ENCODE measurements at regions not wholly inside any gene's neighbourhood (a gene's known extent, or its start where the extent isn't known, plus 50 kb on each side); places are given as distances from the start of the nearest gene placed in this dataset.
A peak's percentile ranks its signal among the peaks of the same experiment; 100 is the strongest.

GRCh38 chr2:6512589-6512988 lies 353.1 kb downstream of the CMPK2 start:
- TF ChIP-seq, protein P1, sequence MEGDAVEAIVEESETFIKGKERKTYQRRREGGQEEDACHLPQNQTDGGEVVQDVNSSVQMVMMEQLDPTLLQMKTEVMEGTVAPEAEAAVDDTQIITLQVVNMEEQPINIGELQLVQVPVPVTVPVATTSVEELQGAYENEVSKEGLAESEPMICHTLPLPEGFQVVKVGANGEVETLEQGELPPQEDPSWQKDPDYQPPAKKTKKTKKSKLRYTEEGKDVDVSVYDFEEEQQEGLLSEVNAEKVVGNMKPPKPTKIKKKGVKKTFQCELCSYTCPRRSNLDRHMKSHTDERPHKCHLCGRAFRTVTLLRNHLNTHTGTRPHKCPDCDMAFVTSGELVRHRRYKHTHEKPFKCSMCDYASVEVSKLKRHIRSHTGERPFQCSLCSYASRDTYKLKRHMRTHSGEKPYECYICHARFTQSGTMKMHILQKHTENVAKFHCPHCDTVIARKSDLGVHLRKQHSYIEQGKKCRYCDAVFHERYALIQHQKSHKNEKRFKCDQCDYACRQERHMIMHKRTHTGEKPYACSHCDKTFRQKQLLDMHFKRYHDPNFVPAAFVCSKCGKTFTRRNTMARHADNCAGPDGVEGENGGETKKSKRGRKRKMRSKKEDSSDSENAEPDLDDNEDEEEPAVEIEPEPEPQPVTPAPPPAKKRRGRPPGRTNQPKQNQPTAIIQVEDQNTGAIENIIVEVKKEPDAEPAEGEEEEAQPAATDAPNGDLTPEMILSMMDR (IDR thresholded peaks at IDR 0.05) = no peak
- no peak for TF ChIP-seq ZFX (IDR thresholded peaks at IDR 0.05; ENCODE audit: borderline replicate concordance)
- no peak overlapping the region for H3K27ac ChIP-seq

DNA sequence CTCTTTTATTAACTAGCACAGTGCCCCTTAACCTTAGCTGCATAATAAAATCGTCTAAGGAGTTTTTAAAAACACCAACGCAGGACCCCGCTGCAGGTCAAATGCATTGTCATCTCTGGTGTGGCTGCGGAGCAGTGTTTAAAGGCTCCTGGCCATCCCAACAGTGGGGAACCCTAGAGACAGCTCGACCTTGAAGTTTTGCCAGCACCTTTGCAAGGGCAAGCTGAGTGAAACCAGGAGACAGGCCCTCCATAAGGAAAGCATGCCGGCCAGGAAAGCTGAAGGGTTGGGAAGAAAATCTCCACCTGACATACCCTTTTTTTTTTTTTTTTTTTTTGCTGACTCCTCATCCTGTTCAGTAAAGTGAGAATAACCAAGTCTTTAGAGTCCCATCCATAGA lies 349.0 kb downstream of the CMPK2 start:
- TF ChIP-seq ZFX (IDR thresholded peaks at IDR 0.05; ENCODE audit: borderline replicate concordance) = no peak
- TF ChIP-seq, protein P1 (IDR thresholded peaks at IDR 0.05) = no peak
- no peak overlapping the region for H3K27ac ChIP-seq

DNA sequence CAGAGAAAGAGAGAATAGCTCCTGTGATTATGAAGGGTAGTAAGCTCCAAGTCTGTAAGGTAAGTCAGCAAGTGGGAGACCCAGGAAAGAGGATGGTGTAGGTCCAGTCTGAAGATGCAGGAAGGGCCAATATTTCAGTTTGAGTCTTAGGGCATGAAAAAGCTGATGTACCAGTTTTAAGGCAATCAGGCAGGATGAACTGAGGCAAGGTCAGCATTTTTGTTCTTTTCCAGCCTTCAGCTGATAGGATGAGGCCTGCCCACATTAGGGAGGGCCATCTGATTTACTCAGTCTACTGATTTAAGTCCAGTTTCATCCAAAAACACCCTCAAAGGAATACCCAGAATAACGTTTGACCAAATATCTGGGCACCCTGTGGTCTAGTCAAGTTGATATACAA lies 347.3 kb downstream of the CMPK2 start:
- TF ChIP-seq ZFX (IDR thresholded peaks at IDR 0.05; ENCODE audit: borderline replicate concordance) = no peak
- TF ChIP-seq, protein P1 (IDR thresholded peaks at IDR 0.05) = no peak
- H3K27ac ChIP-seq = no peak overlapping the region

GRCh38 chr2:6523476-6523875 lies 342.2 kb downstream of the CMPK2 start:
- H3K27ac ChIP-seq = no peak overlapping the region

GRCh38 chr2:6524691-6525474 lies 340.8 kb downstream of the CMPK2 start:
- H3K27ac ChIP-seq = no peak overlapping the region
- TF ChIP-seq, protein P1 (IDR thresholded peaks at IDR 0.05) = no peak
- TF ChIP-seq ZFX (IDR thresholded peaks at IDR 0.05; ENCODE audit: borderline replicate concordance) = no peak

More at GRCh38 chr2:6523476-6523875, 342.2 kb downstream of the CMPK2 start:
- TF ChIP-seq ZFX (IDR thresholded peaks at IDR 0.05; ENCODE audit: borderline replicate concordance) = no peak
- TF ChIP-seq, protein P1 (IDR thresholded peaks at IDR 0.05) = no peak

- no peak overlapping the region for H3K27ac ChIP-seq
- TF ChIP-seq, protein P1 (IDR thresholded peaks at IDR 0.05) = no peak
- no peak for TF ChIP-seq ZFX (IDR thresholded peaks at IDR 0.05; ENCODE audit: borderline replicate concordance)
Observed at GRCh38 chr2:6525475-6525964, 340.2 kb downstream of the CMPK2 start.

- no peak overlapping the region for H3K27ac ChIP-seq
- TF ChIP-seq ZFX (IDR thresholded peaks at IDR 0.05; ENCODE audit: borderline replicate concordance) = no peak
- TF ChIP-seq, protein P1 (IDR thresholded peaks at IDR 0.05) = peak; percentile 61
Observed at GRCh38 chr2:6526093-6526824, 339.4 kb downstream of the CMPK2 start.

All from 22Rv1 (cell line).